SK-N-SH (cell line): ENCODE measurements at regions not wholly inside any gene's neighbourhood (a gene's known extent, or its start where the extent isn't known, plus 50 kb on each side); places are given as distances from the start of the nearest gene placed in this dataset.

Experiments
- EP300 ChIP-seq, 2 experiments: IDR thresholded peaks; 2 replicates each; pipeline versions ENCODE4 v1.4.0 to v1.6.1; 2012; ENCODE audit warnings: borderline replicate concordance in 1 of 2, low read depth in 1 of 2, low read length in 1 of 2
- EZH2phosphoT487 ChIP-seq: fragments of 200-600 bp; sonication (generic); IDR thresholded peaks from 2 replicates; pipeline ENCODE4 v1.6.1; 2017; ENCODE audit warnings: low read depth, mixed run types, mild to moderate bottlenecking, antibody characterized with exemption, moderate library complexity, borderline replicate concordance
- GABPA ChIP-seq: IDR thresholded peaks from 2 replicates; pipeline ENCODE4 v1.4.0; 2012; ENCODE audit warnings: low read depth, mild to moderate bottlenecking
- GATA2 ChIP-seq: sonication (generic); formaldehyde crosslinking; IDR thresholded peaks from 2 replicates; pipeline ENCODE4 v1.5.0; 2020; ENCODE audit warnings: mild to moderate bottlenecking, missing genetic modification reagents
- JUND ChIP-seq: IDR thresholded peaks from 2 replicates; pipeline ENCODE4 v1.4.0; 2012
- NFIC ChIP-seq: IDR thresholded peaks from 2 replicates; pipeline ENCODE4 v1.4.0; 2012; ENCODE audit warnings: borderline replicate concordance
- NRF1 ChIP-seq: IDR thresholded peaks from 2 replicates; pipeline ENCODE4 v1.6.1; 2012; ENCODE audit warnings: low read depth, mild to moderate bottlenecking, low read length
- POLR2AphosphoS5 ChIP-seq: IDR thresholded peaks from 2 replicates; pipeline ENCODE4 v1.6.1; 2012; ENCODE audit warnings: low read depth, low read length
- RFX5 ChIP-seq: IDR thresholded peaks from 2 replicates; pipeline ENCODE4 v1.6.1; 2012; ENCODE audit warnings: mild to moderate bottlenecking, improper control_type of control experiment, low read length
- SIN3A ChIP-seq: IDR thresholded peaks from 2 replicates; pipeline ENCODE4 v1.6.1; 2012; ENCODE audit warnings: low read depth, mild to moderate bottlenecking, low read length, moderate library complexity, borderline replicate concordance
- SMC3 ChIP-seq: IDR thresholded peaks from 2 replicates; pipeline ENCODE4 v1.6.1; 2012; ENCODE audit warnings: low read depth, low read length, improper control_type of control experiment
- ZBTB33 ChIP-seq: IDR thresholded peaks from 2 replicates; pipeline ENCODE4 v1.4.0; 2012; ENCODE audit warnings: low read depth, borderline replicate concordance
- TF ChIP-seq, protein P1 (sequence below): fragments of 200-600 bp; sonication (generic); IDR thresholded peaks from 2 replicates; pipeline ENCODE4 v1.6.1; 2017; ENCODE audit warnings: antibody characterized with exemption, mild to moderate bottlenecking, moderate library complexity
- TF ChIP-seq, protein P2 (sequence below): IDR thresholded peaks from 2 replicates; pipeline ENCODE4; 2012

- no peak for TF ChIP-seq EP300 (IDR thresholded peaks at IDR 0.05; ENCODE audit: borderline replicate concordance in 1 of 2, low read depth in 1 of 2, low read length in 1 of 2)
- no peak for TF ChIP-seq POLR2AphosphoS5
- no peak for TF ChIP-seq JUND
- TF ChIP-seq GABPA: no peak
- TF ChIP-seq, protein P1, sequence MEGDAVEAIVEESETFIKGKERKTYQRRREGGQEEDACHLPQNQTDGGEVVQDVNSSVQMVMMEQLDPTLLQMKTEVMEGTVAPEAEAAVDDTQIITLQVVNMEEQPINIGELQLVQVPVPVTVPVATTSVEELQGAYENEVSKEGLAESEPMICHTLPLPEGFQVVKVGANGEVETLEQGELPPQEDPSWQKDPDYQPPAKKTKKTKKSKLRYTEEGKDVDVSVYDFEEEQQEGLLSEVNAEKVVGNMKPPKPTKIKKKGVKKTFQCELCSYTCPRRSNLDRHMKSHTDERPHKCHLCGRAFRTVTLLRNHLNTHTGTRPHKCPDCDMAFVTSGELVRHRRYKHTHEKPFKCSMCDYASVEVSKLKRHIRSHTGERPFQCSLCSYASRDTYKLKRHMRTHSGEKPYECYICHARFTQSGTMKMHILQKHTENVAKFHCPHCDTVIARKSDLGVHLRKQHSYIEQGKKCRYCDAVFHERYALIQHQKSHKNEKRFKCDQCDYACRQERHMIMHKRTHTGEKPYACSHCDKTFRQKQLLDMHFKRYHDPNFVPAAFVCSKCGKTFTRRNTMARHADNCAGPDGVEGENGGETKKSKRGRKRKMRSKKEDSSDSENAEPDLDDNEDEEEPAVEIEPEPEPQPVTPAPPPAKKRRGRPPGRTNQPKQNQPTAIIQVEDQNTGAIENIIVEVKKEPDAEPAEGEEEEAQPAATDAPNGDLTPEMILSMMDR: no peak
- no peak for TF ChIP-seq SMC3
- TF ChIP-seq, protein P2, sequence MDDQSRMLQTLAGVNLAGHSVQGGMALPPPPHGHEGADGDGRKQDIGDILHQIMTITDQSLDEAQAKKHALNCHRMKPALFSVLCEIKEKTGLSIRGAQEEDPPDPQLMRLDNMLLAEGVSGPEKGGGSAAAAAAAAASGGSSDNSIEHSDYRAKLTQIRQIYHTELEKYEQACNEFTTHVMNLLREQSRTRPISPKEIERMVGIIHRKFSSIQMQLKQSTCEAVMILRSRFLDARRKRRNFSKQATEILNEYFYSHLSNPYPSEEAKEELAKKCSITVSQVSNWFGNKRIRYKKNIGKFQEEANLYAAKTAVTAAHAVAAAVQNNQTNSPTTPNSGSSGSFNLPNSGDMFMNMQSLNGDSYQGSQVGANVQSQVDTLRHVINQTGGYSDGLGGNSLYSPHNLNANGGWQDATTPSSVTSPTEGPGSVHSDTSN: no peak
- no peak for TF ChIP-seq NRF1
- TF ChIP-seq GATA2 (CRISPR knock-in tag): no peak
- no peak for TF ChIP-seq NFIC
- TF ChIP-seq EZH2phosphoT487: no peak
- TF ChIP-seq SIN3A: no peak
- no peak for TF ChIP-seq ZBTB33
- TF ChIP-seq RFX5: no peak
These were observed 1503.9 kb upstream of the TENM4 start for GRCh38 chr11:80944758-80945157.
